Skeletal muscle tissue (tissue), 3 donors: ENCODE measurements at regions not wholly inside any gene's neighbourhood (a gene's known extent, or its start where the extent isn't known, plus 50 kb on each side); places are given as distances from the start of the nearest gene placed in this dataset.
A peak's percentile ranks its signal among the peaks of the same experiment; 100 is the strongest.
"Not testable (repeated sequence)": the region's sequence is repeated elsewhere in the genome, so short reads cannot be mapped to it uniquely, and the experiment has no call there.

Experiments
- H3K27ac ChIP-seq: one replicate; pipeline ENCODE4 v1.7.0; 2013; ENCODE audit warnings: mild to moderate bottlenecking, low read depth, low read length, inconsistent platforms
- H3K27me3 ChIP-seq, 3 donors: one replicate each; pipeline ENCODE4 v1.7.0; 2013; ENCODE audit warnings: low read length in 3 of 3; ENCODE audit not compliant: control insufficient read depth in 3 of 3, insufficient read depth in 3 of 3
- H3K36me3 ChIP-seq, 3 donors: one replicate each; pipeline ENCODE4 v1.7.0; 2013; ENCODE audit warnings: low read length in 3 of 3; ENCODE audit not compliant: control insufficient read depth in 3 of 3, insufficient read depth in 3 of 3
- H3K4me1 ChIP-seq, 3 donors: one replicate each; pipeline ENCODE4 v1.7.0; 2013; ENCODE audit warnings: low read length in 3 of 3, mild to moderate bottlenecking in 3 of 3; ENCODE audit not compliant: control insufficient read depth in 3 of 3, insufficient read depth in 3 of 3
- H3K4me3 ChIP-seq, 3 donors: one replicate each; pipeline ENCODE4 v1.7.0; 2013; ENCODE audit warnings: low read length in 3 of 3
- H3K9ac ChIP-seq, 3 donors: one replicate each; pipeline ENCODE4 v1.7.0; 2013; ENCODE audit warnings: low read length in 3 of 3, mild to moderate bottlenecking in 3 of 3, moderate library complexity in 2 of 3, low read depth in 1 of 3
- H3K9me3 ChIP-seq, 3 donors: one replicate each; pipeline ENCODE4 v1.7.0; 2013; ENCODE audit warnings: low read length in 3 of 3; ENCODE audit not compliant: control insufficient read depth in 3 of 3
- donor health status: Osteomylitis.

GRCh38 chr2:16055848-16056580 is 115.7 kb downstream of the MYCN start:
- Histone ChIP-seq H3K4me3 (peak overlapping the region in 1 of 3 donors; percentile 13), H3K4me1 (peaks cover 5 to 8% (median 6%) of the 10 kb centered on the region in 3 donors), H3K9ac (peak overlapping the region in 2 of 3 donors; percentile 16 to 27), H3K27me3 (no peaks in the 10 kb centered on the region), H3K9me3 (no peaks in the 10 kb centered on the region), H3K36me3 (no peaks in the 10 kb centered on the region), H3K27ac (no peak overlapping the region)

DNA sequence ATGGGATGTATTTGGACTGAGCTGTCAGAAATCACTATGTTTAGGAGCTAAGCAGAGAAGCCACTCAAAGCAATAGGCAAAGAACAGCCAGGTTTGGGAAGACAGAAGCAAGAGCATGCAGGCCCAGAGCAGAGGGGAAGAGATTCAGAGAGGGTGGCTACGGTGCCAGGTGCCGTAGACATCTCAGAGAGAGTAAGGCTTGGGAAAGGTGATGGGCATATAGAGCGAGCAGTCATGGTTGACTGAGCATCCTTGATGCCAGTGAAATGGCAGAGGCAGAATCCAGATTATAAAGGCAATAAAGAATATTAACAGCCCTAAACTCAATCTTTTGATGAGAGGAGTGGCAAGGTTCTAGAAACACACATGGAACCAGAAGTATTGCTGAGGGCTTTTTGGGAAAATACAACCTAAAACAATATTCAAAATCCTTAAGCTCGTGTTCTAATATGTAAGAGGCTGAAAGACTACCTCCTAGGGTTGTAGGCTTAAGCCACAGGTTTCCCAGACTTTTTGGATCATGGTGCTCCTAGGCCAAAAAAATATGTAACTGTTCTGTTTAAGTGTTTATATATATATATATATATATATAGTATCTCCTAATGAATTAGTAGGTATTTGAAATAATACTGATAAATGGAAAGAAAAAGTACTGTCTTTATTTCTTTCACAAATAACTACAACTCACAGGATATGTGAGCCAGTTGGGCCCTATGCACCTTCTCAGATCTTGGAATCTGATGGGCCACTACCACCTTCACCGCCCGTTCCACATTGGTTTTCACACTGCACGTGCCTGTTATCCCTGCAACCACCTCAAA is 113.3 kb downstream of the MYCN start:
- no peaks in the 10 kb centered on the region for H3K9me3 ChIP-seq
- no peaks in the 10 kb centered on the region for H3K36me3 ChIP-seq
- H3K4me3 ChIP-seq: no peak overlapping the region
- H3K27ac ChIP-seq: no peak overlapping the region
- H3K9ac ChIP-seq: no peak overlapping the region
- H3K27me3 ChIP-seq: peaks cover 0 to 6% (median 0%) of the 10 kb centered on the region in 3 donors
- H3K4me1 ChIP-seq: peaks cover 5 to 8% (median 6%) of the 10 kb centered on the region in 3 donors

DNA sequence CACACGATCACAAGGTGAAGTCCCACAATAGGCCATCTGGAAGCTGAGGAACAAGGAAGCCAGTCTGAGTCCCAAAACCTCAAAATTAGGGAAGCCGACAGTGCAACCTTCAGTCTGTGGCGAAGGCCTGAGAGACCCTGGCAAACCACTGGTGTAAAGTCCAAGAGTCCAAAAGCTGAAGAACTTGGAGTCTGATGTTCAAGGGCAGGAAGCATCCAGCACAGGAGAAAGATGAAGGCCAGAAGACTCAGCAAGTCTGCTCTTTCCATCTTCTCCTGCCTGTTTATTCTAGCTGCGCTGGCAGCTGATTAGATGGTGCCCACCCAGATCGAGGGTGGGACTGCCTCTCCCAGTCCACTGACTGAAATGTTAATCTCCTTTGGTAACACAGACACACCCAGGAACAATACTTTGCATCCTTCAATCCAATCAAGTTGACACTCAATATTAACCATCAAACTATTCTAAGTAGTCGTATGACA is 112.3 kb downstream of the MYCN start:
- H3K36me3 ChIP-seq, H3K4me1 ChIP-seq, H3K4me3 ChIP-seq, H3K9me3 ChIP-seq, H3K9ac ChIP-seq, H3K27ac ChIP-seq, H3K27me3 ChIP-seq: not testable (repeated sequence)

GRCh38 chr2:16051841-16052564 is 111.7 kb downstream of the MYCN start:
- Histone ChIP-seq H3K4me1 (peaks cover 5 to 8% (median 6%) of the 10 kb centered on the region in 3 donors), H3K27ac (no peak overlapping the region), H3K9ac (no peak overlapping the region), H3K36me3 (no peaks in the 10 kb centered on the region), H3K9me3 (no peaks in the 10 kb centered on the region), H3K27me3 (peaks cover 0 to 6% (median 0%) of the 10 kb centered on the region in 3 donors), H3K4me3 (no peak overlapping the region)

GRCh38 chr2:16050908-16051489 is 110.6 kb downstream of the MYCN start:
- Histone ChIP-seq H3K27ac (no peak overlapping the region), H3K36me3 (no peaks in the 10 kb centered on the region), H3K9ac (no peak overlapping the region)

GRCh38 chr2:16050261-16050907 is 110.0 kb downstream of the MYCN start:
- Histone ChIP-seq H3K27ac (no peak overlapping the region), H3K27me3 (peaks cover 0 to 6% (median 0%) of the 10 kb centered on the region in 3 donors), H3K9me3 (no peaks in the 10 kb centered on the region), H3K4me1 (no peaks in the 10 kb centered on the region), H3K36me3 (no peaks in the 10 kb centered on the region), H3K4me3 (no peak overlapping the region), H3K9ac (no peak overlapping the region)

More at GRCh38 chr2:16050908-16051489, 110.6 kb downstream of the MYCN start:
- H3K4me1 ChIP-seq: peaks cover 1 to 3% (median 3%) of the 10 kb centered on the region in 3 donors
- peaks cover 0 to 6% (median 0%) of the 10 kb centered on the region in 3 donors for H3K27me3 ChIP-seq
- no peak overlapping the region for H3K4me3 ChIP-seq
- no peaks in the 10 kb centered on the region for H3K9me3 ChIP-seq

DNA sequence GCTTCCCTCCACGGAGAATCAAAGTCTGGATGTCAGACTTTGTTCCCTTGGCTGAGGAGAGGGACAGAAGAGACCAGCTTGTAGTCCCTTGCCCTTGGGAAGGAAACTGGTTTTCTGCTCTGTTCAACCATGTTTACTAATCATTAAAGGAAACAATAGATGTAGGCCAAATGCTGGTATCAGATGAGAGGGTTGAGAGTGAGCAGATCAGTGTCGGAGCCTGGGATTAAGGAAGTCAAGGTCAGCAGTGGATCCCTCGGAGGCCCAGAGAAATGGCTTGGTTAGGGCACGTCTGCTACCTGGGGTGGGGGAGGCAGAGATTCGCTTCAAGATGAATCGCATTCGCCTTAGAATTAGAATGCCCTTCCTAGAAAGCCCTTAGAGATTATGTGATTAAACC is 109.1 kb downstream of the MYCN start:
- H3K27me3 ChIP-seq: peaks cover 0 to 6% (median 0%) of the 10 kb centered on the region in 3 donors
- H3K27ac ChIP-seq: no peak overlapping the region
- no peaks in the 10 kb centered on the region for H3K4me1 ChIP-seq
- H3K4me3 ChIP-seq: no peak overlapping the region
- no peak overlapping the region for H3K9ac ChIP-seq
- no peaks in the 10 kb centered on the region for H3K36me3 ChIP-seq
- no peaks in the 10 kb centered on the region for H3K9me3 ChIP-seq

DNA sequence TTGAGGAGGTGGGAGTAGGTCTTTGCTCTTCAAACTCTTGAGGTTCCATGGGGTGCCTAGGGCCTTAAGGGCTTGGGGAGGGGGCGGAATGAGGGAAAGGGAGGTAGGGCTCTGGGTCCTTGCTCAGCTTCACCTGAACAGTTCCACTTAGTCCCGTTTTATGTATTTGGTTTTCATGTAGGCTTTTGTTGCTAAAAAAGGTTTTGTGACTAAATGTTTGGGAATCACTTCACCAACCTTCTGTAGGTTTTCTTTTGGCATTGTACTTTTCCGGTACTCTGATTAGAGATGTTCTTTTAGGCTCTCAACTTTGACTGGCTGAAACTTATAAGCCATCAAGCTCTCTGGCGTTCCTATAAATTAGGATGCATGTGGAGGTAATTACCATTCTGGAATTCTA is 108.1 kb downstream of the MYCN start:
- Histone ChIP-seq H3K4me3 (no peak overlapping the region), H3K27ac (no peak overlapping the region), H3K4me1 (no peaks in the 10 kb centered on the region), H3K9me3 (no peaks in the 10 kb centered on the region), H3K27me3 (peaks cover 0 to 6% (median 0%) of the 10 kb centered on the region in 3 donors), H3K9ac (no peak overlapping the region), H3K36me3 (no peaks in the 10 kb centered on the region)

- Histone ChIP-seq H3K9me3 (no peaks in the 10 kb centered on the region), H3K36me3 (no peaks in the 10 kb centered on the region), H3K4me1 (no peaks in the 10 kb centered on the region), H3K9ac (no peak overlapping the region), H3K27ac (no peak overlapping the region), H3K27me3 (peaks cover 0 to 6% (median 0%) of the 10 kb centered on the region in 3 donors), H3K4me3 (no peak overlapping the region)
Observed at GRCh38 chr2:16047701-16048100, 107.4 kb downstream of the MYCN start.
